NCI-H2227 (cell line): ENCODE measurements at regions not wholly inside any gene's neighbourhood (a gene's known extent, or its start where the extent isn't known, plus 50 kb on each side); places are given as distances from the start of the nearest gene placed in this dataset.
"Not testable (repeated sequence)": the region's sequence is repeated elsewhere in the genome, so short reads cannot be mapped to it uniquely, and the experiment has no call there.

Experiments
- DNase-seq: peaks from one replicate; lab custom pipeline; 2025; ENCODE audit not compliant: unreplicated experiment; lab: John Stamatoyannopoulos, UW

GRCh38 chr2:184402381-184402780, 195.9 kb upstream of the ZNF804A start:
- no peak for DNase-seq

GRCh38 chr2:184407041-184407630, 191.2 kb upstream of the ZNF804A start:
- not testable (repeated sequence) for DNase-seq

- no peak for DNase-seq
Measured at GRCh38 chr2:184410160-184410559, 188.2 kb upstream of the ZNF804A start.

- DNase-seq: no peak
Measured at GRCh38 chr2:184413221-184413620, 185.1 kb upstream of the ZNF804A start.

GRCh38 chr2:184413671-184414229, 184.6 kb upstream of the ZNF804A start:
- no peak for DNase-seq

GRCh38 chr2:184416146-184416913, 182.0 kb upstream of the ZNF804A start:
- no peak for DNase-seq

GRCh38 chr2:184419744-184420143, 178.6 kb upstream of the ZNF804A start:
- no peak for DNase-seq

- DNase-seq: not testable (repeated sequence)
Measured at GRCh38 chr2:184421456-184421855, 176.9 kb upstream of the ZNF804A start.

GRCh38 chr2:184425083-184425482, 173.2 kb upstream of the ZNF804A start:
- DNase-seq: no peak

GRCh38 chr2:184444217-184444616, 154.1 kb upstream of the ZNF804A start:
- DNase-seq: no peak

- DNase-seq: no peak
Measured at GRCh38 chr2:184444623-184445223, 153.6 kb upstream of the ZNF804A start.

- no peak for DNase-seq
Measured at GRCh38 chr2:184449760-184450159, 148.6 kb upstream of the ZNF804A start.

- DNase-seq: no peak
Measured at GRCh38 chr2:184452907-184453306, 145.4 kb upstream of the ZNF804A start.

GRCh38 chr2:184455624-184456023, 142.7 kb upstream of the ZNF804A start:
- DNase-seq: no peak

GRCh38 chr2:184456693-184457092, 141.6 kb upstream of the ZNF804A start:
- DNase-seq: not testable (repeated sequence)

GRCh38 chr2:184463102-184463865, 135.0 kb upstream of the ZNF804A start:
- DNase-seq: no peak

GRCh38 chr2:184463866-184464248, 134.5 kb upstream of the ZNF804A start:
- no peak for DNase-seq

GRCh38 chr2:184468826-184469225, 129.5 kb upstream of the ZNF804A start:
- no peak for DNase-seq

- no peak for DNase-seq
Measured at GRCh38 chr2:184472481-184472880, 125.8 kb upstream of the ZNF804A start.

GRCh38 chr2:184481865-184482264, 116.5 kb upstream of the ZNF804A start:
- DNase-seq: no peak

- DNase-seq: no peak
Measured at GRCh38 chr2:184498936-184499335, 99.4 kb upstream of the ZNF804A start.
